ENCODE measurements at regions not wholly inside any gene's neighbourhood (a gene's known extent, or its start where the extent isn't known, plus 50 kb on each side); places are given as distances from the start of the nearest gene placed in this dataset.

DNA sequence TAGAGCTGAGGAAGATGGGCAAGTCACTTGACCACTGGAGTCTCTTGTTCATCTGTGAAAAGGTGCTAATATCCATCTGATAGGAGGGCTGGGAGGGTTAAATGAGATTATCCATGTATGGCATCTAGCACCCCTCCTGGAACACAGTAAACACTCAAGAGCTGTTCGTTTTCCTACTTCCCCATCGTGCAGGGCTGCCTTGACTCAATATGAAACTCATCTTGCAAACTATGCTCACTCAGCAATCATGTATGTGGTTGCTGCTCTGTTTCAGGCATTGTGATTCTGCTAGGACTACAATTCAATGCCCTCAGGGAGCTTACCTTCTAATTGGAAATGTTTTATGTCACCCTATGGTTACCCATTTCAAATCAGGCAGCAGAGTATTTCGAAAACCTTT is 395.6 kb downstream of the BCAT1 start:
- TF ChIP-seq, protein P1, sequence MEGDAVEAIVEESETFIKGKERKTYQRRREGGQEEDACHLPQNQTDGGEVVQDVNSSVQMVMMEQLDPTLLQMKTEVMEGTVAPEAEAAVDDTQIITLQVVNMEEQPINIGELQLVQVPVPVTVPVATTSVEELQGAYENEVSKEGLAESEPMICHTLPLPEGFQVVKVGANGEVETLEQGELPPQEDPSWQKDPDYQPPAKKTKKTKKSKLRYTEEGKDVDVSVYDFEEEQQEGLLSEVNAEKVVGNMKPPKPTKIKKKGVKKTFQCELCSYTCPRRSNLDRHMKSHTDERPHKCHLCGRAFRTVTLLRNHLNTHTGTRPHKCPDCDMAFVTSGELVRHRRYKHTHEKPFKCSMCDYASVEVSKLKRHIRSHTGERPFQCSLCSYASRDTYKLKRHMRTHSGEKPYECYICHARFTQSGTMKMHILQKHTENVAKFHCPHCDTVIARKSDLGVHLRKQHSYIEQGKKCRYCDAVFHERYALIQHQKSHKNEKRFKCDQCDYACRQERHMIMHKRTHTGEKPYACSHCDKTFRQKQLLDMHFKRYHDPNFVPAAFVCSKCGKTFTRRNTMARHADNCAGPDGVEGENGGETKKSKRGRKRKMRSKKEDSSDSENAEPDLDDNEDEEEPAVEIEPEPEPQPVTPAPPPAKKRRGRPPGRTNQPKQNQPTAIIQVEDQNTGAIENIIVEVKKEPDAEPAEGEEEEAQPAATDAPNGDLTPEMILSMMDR (conservative IDR thresholded peaks at IDR 0.05; ENCODE audit: low read depth, low read length): no peak
- TF ChIP-seq EZH2 (IDR thresholded peaks at IDR 0.05; ENCODE audit: low read length, unreplicated experiment): no peak
- TF ChIP-seq EZH2phosphoT487 (IDR thresholded peaks at IDR 0.05; ENCODE audit: borderline replicate concordance, low read length): no peak

Measured in PC-3 (cell line).